Kidney epithelial cell (primary cell): ENCODE measurements at regions not wholly inside any gene's neighbourhood (a gene's known extent, or its start where the extent isn't known, plus 50 kb on each side); places are given as distances from the start of the nearest gene placed in this dataset.

Source experiments
- DNase-seq: peaks from one replicate; pipeline ENCODE4 v3.0.0-alpha.2; 2010; ENCODE audit warnings: low read depth
- H3K27me3 ChIP-seq: 2 replicates; pipeline ENCODE4 v1.6.0; 2011; ENCODE audit warnings: low read length; ENCODE audit not compliant: control insufficient read depth, insufficient read depth
- H3K36me3 ChIP-seq: 2 replicates; pipeline ENCODE4 v1.5.1; 2011; ENCODE audit warnings: low read length; ENCODE audit not compliant: control insufficient read depth, insufficient read depth
- H3K4me3 ChIP-seq: 2 replicates; pipeline ENCODE4 v1.5.1; 2011; ENCODE audit warnings: low read depth, mild to moderate bottlenecking, control low read depth, low read length
- TF ChIP-seq, protein P1 (sequence below): IDR thresholded peaks from 2 replicates; pipeline ENCODE4 v1.5.1; 2011; ENCODE audit warnings: mild to moderate bottlenecking, moderate library complexity, low read length, control low read depth, inconsistent platforms; ENCODE audit not compliant: insufficient read depth, poor library complexity, severe bottlenecking

GRCh38 chr16:49014277-49015224 is 267.1 kb downstream of the CBLN1 start:
- H3K27me3 ChIP-seq = no peaks in the 10 kb centered on the region
- no peaks in the 10 kb centered on the region for H3K36me3 ChIP-seq
- TF ChIP-seq, protein P1, sequence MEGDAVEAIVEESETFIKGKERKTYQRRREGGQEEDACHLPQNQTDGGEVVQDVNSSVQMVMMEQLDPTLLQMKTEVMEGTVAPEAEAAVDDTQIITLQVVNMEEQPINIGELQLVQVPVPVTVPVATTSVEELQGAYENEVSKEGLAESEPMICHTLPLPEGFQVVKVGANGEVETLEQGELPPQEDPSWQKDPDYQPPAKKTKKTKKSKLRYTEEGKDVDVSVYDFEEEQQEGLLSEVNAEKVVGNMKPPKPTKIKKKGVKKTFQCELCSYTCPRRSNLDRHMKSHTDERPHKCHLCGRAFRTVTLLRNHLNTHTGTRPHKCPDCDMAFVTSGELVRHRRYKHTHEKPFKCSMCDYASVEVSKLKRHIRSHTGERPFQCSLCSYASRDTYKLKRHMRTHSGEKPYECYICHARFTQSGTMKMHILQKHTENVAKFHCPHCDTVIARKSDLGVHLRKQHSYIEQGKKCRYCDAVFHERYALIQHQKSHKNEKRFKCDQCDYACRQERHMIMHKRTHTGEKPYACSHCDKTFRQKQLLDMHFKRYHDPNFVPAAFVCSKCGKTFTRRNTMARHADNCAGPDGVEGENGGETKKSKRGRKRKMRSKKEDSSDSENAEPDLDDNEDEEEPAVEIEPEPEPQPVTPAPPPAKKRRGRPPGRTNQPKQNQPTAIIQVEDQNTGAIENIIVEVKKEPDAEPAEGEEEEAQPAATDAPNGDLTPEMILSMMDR = no peak
- no peak for DNase-seq
- H3K4me3 ChIP-seq = no peak overlapping the region

DNA sequence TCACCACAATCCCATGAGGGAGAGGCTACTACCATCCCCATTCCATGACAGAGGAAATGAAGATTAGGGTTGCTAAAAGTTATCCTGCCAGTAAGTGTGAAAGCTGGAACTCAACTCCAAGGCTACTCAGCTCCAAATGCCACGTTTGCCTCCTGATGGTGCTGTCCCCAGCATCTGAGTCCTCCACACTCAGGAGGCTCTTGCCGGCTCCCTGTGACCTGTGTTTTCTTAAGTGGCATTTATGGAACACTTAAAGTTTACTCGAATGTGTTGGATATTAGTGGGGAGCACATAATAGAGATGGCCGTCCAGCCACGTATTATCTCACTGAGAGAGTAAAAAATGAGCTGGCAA is 267.9 kb downstream of the CBLN1 start:
- H3K27me3 ChIP-seq = no peaks in the 10 kb centered on the region
- TF ChIP-seq, protein P1 = no peak
- no peak for DNase-seq
- no peaks in the 10 kb centered on the region for H3K36me3 ChIP-seq
- H3K4me3 ChIP-seq = no peak overlapping the region

DNA sequence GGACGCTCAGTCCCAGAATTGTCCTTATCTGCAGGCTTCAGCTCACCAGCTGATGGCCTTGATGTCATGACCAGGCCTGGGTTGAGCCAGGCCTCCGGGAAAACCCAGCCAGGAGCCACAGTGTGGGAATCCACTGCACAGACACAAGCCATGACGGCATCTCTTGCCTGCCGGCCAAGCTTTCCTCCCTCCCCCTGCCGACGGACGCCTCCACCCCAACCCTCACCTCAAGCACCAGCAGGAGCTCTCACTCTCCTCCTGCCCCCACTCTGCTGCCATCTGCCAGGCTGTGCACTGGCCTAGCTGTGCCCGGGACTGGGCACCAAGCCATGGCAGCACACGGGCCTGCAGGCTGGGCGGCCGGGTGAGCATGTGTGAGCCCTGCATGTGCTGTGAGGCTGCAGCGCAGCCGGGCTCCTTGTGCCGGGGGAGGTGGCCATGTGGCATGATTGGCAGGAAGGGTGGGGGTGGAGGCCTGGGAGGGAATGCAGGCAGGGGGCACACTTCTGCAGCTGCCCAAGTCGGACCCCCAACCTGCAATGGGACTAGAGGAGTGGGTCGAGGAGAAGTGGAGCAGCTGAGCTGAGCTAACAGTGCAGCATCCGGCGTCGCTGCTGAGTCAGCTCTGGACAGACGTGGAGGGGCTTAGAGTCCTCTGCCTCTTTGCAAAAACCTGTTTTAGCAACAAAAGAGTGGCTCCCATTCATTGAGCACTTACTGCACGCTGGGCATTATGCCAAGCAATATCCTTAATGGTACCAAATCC is 268.5 kb downstream of the CBLN1 start:
- H3K27me3 ChIP-seq = no peaks in the 10 kb centered on the region
- H3K36me3 ChIP-seq = no peaks in the 10 kb centered on the region
- DNase-seq = no peak
- TF ChIP-seq, protein P1 = no peak
- H3K4me3 ChIP-seq = no peak overlapping the region

DNA sequence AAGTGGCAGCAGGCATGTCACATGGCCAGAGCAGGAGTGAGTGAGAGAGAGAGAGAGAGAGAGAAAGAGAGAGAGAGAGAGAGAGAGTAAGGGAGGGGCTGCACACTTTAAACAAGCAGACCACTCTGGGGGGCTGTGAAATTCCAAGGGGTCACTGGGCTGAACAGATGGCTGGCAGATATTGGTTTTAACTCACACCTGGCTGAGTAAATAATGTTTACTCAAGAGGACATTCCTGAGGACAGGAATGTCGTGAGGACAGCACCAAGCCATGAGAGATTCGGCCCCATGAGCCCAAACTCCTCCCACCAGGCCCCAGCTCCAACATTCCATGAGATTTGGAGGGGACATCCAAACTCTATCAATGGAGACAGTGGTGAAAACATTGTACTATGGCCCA is 269.7 kb downstream of the CBLN1 start:
- no peaks in the 10 kb centered on the region for H3K36me3 ChIP-seq

GRCh38 chr16:49010879-49011278 is 270.8 kb downstream of the CBLN1 start:
- TF ChIP-seq, protein P1 = no peak
- H3K36me3 ChIP-seq = no peaks in the 10 kb centered on the region
- DNase-seq = no peak
- no peaks in the 10 kb centered on the region for H3K27me3 ChIP-seq
- H3K4me3 ChIP-seq = no peak overlapping the region

More for the DNA sequence above, 269.7 kb downstream of the CBLN1 start:
- DNase-seq = no peak
- Histone ChIP-seq H3K4me3 (no peak overlapping the region), H3K27me3 (no peaks in the 10 kb centered on the region)
- TF ChIP-seq, protein P1 = no peak
